GM23338 (cell line): ENCODE measurements at regions not wholly inside any gene's neighbourhood (a gene's known extent, or its start where the extent isn't known, plus 50 kb on each side); places are given as distances from the start of the nearest gene placed in this dataset.
A peak's percentile ranks its signal among the peaks of the same experiment; 100 is the strongest.

ENCODE experiments used
- ATAC-seq: fragments of 200-7000 bp; cut with Tn5 transposase; 3 replicates; pipeline ENCODE4 v1.9.1; 2020
- DNase-seq: peaks from one replicate; pipeline ENCODE4 v3.0.0-alpha.2; 2015; ENCODE audit warnings: low spot score
- H2AFZ ChIP-seq: fragments of 200-600 bp; sonication (generic); 2 replicates; pipeline ENCODE4 v1.8.0; 2016; ENCODE audit warnings: antibody characterized with exemption, mild to moderate bottlenecking, moderate library complexity
- H3F3A ChIP-seq: fragments of 200-600 bp; sonication (generic); replicated peaks from 2 replicates; pipeline ENCODE4 v1.8.0; 2017; ENCODE audit warnings: antibody characterized with exemption, mixed run types, low read depth
- H3K27ac ChIP-seq: fragments of 200-600 bp; sonication (generic); 2 replicates; pipeline ENCODE4 v1.6.1; 2016; ENCODE audit warnings: low read depth
- H3K27me3 ChIP-seq: fragments of 200-600 bp; sonication (generic); 2 replicates; pipeline ENCODE4 v1.8.0; 2016; ENCODE audit warnings: mild to moderate bottlenecking, mixed run types, moderate library complexity; ENCODE audit not compliant: insufficient read depth
- H3K36me3 ChIP-seq: fragments of 200-600 bp; sonication (generic); 2 replicates; pipeline ENCODE4 v1.8.0; 2016; ENCODE audit warnings: mild to moderate bottlenecking; ENCODE audit not compliant: insufficient read depth
- H3K4me1 ChIP-seq: fragments of 200-600 bp; sonication (generic); 2 replicates; pipeline ENCODE4 v1.8.0; 2016; ENCODE audit warnings: mild to moderate bottlenecking, moderate library complexity; ENCODE audit not compliant: insufficient read depth
- H3K4me2 ChIP-seq: fragments of 200-600 bp; sonication (generic); 2 replicates; pipeline ENCODE4 v1.7.1; 2017; ENCODE audit warnings: mixed run types
- H3K4me3 ChIP-seq: fragments of 200-600 bp; sonication (generic); 2 replicates; pipeline ENCODE4 v1.6.1; 2016; ENCODE audit warnings: mixed run types
- H3K79me2 ChIP-seq: fragments of 200-600 bp; sonication (generic); replicated peaks from 2 replicates; pipeline ENCODE4 v1.8.0; 2017; ENCODE audit warnings: mild to moderate bottlenecking; ENCODE audit not compliant: insufficient read depth
- H3K9me2 ChIP-seq: fragments of 200-600 bp; sonication (generic); 2 replicates; pipeline ENCODE4 v1.8.0; 2017; ENCODE audit not compliant: insufficient read depth
- H4K20me1 ChIP-seq: fragments of 200-600 bp; sonication (generic); replicated peaks from 2 replicates; pipeline ENCODE4 v1.8.0; 2017; ENCODE audit warnings: mild to moderate bottlenecking; ENCODE audit not compliant: insufficient read depth
- H3K27ac Mint-ChIP-seq: 2 replicates; pipeline ENCODE4 v1.8.0; 2020; ENCODE audit warnings: inconsistent platforms, mild to moderate bottlenecking, moderate library complexity, mixed read lengths
- H3K27me3 Mint-ChIP-seq: 3 replicates; pipeline ENCODE4 v1.8.0; 2022; ENCODE audit warnings: low read depth, mild to moderate bottlenecking, moderate library complexity, mixed read lengths, inconsistent platforms; ENCODE audit not compliant: insufficient read depth, poor library complexity
- H3K36me3 Mint-ChIP-seq: 3 replicates; pipeline ENCODE4 v1.8.0; 2021; ENCODE audit warnings: low read depth, mild to moderate bottlenecking, inconsistent platforms, moderate library complexity, mixed read lengths
- H3K4me1 Mint-ChIP-seq: 3 replicates; pipeline ENCODE4 v1.8.0; 2020; ENCODE audit warnings: mild to moderate bottlenecking, inconsistent platforms, mixed read lengths
- H3K4me3 Mint-ChIP-seq: 3 replicates; pipeline ENCODE4 v1.8.0; 2021; ENCODE audit warnings: moderate library complexity, mild to moderate bottlenecking, inconsistent platforms, mixed read lengths
- H3K9me3 Mint-ChIP-seq: 3 replicates; pipeline ENCODE4 v1.8.0; 2020; ENCODE audit warnings: moderate library complexity, mild to moderate bottlenecking, inconsistent platforms, mixed read lengths
- CREB1 ChIP-seq: fragments of 250-450 bp; sonication (Bioruptor Pico); IDR thresholded peaks from 2 replicates; pipeline ENCODE4 v1.5.0; 2020; ENCODE audit warnings: low read depth, mild to moderate bottlenecking, moderate library complexity
- POLR2AphosphoS5 ChIP-seq: IDR thresholded peaks from 2 replicates; pipeline ENCODE4 v1.6.1; 2016; ENCODE audit warnings: antibody characterized with exemption, low read depth
- STAT1 ChIP-seq: IDR thresholded peaks from one replicate; pipeline ENCODE4 v1.6.1; 2016; ENCODE audit warnings: antibody characterized with exemption; ENCODE audit not compliant: unreplicated experiment
- ZNF114 ChIP-seq: fragments of 250-450 bp; sonication (Bioruptor Pico); IDR thresholded peaks from 2 replicates; pipeline ENCODE4 v1.5.0; 2020; ENCODE audit warnings: mild to moderate bottlenecking, moderate library complexity
- ZNF331 ChIP-seq: fragments of 250-450 bp; sonication (Bioruptor Pico); IDR thresholded peaks from 2 replicates; pipeline ENCODE4 v1.5.0; 2020; ENCODE audit warnings: low read depth, mild to moderate bottlenecking, moderate library complexity
- TF ChIP-seq, protein P1 (sequence below): IDR thresholded peaks from one replicate; pipeline ENCODE4 v1.6.1; 2018; ENCODE audit warnings: antibody characterized with exemption; ENCODE audit not compliant: unreplicated experiment
- TF ChIP-seq, protein P2 (sequence below), 2 experiments: fragments of 200-600 bp in 1 of 2; sonication (generic) in 1 of 2; conservative IDR thresholded peaks; 2 replicates each; pipeline versions ENCODE4 v1.5.1 to v1.6.1; 2016 to 2017; ENCODE audit warnings: antibody characterized with exemption in 2 of 2, low read depth in 2 of 2, mild to moderate bottlenecking in 2 of 2, moderate library complexity in 1 of 2
- TF ChIP-seq, protein P3 (sequence below): IDR thresholded peaks from 2 replicates; pipeline ENCODE4 v1.6.1; 2016; ENCODE audit warnings: antibody characterized with exemption

DNA sequence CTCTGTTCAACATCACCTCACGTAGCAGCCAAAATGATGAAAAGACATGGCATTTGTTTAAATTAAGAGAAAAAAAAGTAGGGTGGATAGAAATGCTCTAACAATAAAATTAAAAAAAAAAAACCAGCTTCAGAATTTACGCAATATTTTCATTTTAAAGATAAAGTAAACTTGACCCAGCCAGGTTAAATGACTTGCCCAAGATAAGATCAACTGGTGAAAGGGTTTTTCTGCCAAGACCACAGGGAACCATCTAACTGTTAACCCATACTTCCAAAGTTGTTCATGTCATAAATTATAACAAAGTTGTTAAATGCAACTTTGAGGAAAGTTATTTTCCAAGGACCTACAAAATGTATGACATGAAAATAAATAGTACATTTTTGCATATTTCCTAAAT lies 129.6 kb upstream of the SOX5 start:
- no peaks in the 10 kb centered on the region for H3K36me3 Mint-ChIP-seq
- TF ChIP-seq, protein P1, sequence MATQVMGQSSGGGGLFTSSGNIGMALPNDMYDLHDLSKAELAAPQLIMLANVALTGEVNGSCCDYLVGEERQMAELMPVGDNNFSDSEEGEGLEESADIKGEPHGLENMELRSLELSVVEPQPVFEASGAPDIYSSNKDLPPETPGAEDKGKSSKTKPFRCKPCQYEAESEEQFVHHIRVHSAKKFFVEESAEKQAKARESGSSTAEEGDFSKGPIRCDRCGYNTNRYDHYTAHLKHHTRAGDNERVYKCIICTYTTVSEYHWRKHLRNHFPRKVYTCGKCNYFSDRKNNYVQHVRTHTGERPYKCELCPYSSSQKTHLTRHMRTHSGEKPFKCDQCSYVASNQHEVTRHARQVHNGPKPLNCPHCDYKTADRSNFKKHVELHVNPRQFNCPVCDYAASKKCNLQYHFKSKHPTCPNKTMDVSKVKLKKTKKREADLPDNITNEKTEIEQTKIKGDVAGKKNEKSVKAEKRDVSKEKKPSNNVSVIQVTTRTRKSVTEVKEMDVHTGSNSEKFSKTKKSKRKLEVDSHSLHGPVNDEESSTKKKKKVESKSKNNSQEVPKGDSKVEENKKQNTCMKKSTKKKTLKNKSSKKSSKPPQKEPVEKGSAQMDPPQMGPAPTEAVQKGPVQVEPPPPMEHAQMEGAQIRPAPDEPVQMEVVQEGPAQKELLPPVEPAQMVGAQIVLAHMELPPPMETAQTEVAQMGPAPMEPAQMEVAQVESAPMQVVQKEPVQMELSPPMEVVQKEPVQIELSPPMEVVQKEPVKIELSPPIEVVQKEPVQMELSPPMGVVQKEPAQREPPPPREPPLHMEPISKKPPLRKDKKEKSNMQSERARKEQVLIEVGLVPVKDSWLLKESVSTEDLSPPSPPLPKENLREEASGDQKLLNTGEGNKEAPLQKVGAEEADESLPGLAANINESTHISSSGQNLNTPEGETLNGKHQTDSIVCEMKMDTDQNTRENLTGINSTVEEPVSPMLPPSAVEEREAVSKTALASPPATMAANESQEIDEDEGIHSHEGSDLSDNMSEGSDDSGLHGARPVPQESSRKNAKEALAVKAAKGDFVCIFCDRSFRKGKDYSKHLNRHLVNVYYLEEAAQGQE = no peak
- TF ChIP-seq, protein P2, sequence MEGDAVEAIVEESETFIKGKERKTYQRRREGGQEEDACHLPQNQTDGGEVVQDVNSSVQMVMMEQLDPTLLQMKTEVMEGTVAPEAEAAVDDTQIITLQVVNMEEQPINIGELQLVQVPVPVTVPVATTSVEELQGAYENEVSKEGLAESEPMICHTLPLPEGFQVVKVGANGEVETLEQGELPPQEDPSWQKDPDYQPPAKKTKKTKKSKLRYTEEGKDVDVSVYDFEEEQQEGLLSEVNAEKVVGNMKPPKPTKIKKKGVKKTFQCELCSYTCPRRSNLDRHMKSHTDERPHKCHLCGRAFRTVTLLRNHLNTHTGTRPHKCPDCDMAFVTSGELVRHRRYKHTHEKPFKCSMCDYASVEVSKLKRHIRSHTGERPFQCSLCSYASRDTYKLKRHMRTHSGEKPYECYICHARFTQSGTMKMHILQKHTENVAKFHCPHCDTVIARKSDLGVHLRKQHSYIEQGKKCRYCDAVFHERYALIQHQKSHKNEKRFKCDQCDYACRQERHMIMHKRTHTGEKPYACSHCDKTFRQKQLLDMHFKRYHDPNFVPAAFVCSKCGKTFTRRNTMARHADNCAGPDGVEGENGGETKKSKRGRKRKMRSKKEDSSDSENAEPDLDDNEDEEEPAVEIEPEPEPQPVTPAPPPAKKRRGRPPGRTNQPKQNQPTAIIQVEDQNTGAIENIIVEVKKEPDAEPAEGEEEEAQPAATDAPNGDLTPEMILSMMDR (conservative IDR thresholded peaks at IDR 0.05; ENCODE audit: low read depth in 2 of 2) = no peak
- no peak for TF ChIP-seq ZNF331 (CRISPR knock-in tag)
- no peak for TF ChIP-seq ZNF114 (CRISPR knock-in tag)
- TF ChIP-seq, protein P3, sequence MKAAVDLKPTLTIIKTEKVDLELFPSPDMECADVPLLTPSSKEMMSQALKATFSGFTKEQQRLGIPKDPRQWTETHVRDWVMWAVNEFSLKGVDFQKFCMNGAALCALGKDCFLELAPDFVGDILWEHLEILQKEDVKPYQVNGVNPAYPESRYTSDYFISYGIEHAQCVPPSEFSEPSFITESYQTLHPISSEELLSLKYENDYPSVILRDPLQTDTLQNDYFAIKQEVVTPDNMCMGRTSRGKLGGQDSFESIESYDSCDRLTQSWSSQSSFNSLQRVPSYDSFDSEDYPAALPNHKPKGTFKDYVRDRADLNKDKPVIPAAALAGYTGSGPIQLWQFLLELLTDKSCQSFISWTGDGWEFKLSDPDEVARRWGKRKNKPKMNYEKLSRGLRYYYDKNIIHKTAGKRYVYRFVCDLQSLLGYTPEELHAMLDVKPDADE = no peak
- no peak for TF ChIP-seq CREB1 (CRISPR knock-in tag)
- TF ChIP-seq STAT1 = no peak
- TF ChIP-seq POLR2AphosphoS5 = no peak
- no peak overlapping the region for H3K4me3 ChIP-seq
- DNase-seq (no peak), ATAC-seq (no peak)
- H3F3A ChIP-seq = no peaks in the 10 kb centered on the region
- 0 out of 2 replicates have a peak overlapping the region, but pooled peaks have one; percentile 5 for H3K27ac Mint-ChIP-seq
- no peaks in the 10 kb centered on the region for H3K27me3 Mint-ChIP-seq
- no peaks in the 10 kb centered on the region for H3K9me3 Mint-ChIP-seq
- H3K79me2 ChIP-seq = no peaks in the 10 kb centered on the region
- no peaks in the 10 kb centered on the region for H4K20me1 ChIP-seq
- H3K9me2 ChIP-seq = no peaks in the 10 kb centered on the region
- H3K27me3 ChIP-seq = no peaks in the 10 kb centered on the region
- H3K4me2 ChIP-seq = no peak overlapping the region
- no peak overlapping the region for H2AFZ ChIP-seq
- H3K27ac ChIP-seq = no peak overlapping the region
- H3K4me3 Mint-ChIP-seq = no peak overlapping the region
- H3K36me3 ChIP-seq = no peaks in the 10 kb centered on the region
- H3K4me1 Mint-ChIP-seq = peaks cover 19% of the 10 kb centered on the region
- peaks cover 6% of the 10 kb centered on the region; the same call in 1 of the 2 replicates for H3K4me1 ChIP-seq

DNA sequence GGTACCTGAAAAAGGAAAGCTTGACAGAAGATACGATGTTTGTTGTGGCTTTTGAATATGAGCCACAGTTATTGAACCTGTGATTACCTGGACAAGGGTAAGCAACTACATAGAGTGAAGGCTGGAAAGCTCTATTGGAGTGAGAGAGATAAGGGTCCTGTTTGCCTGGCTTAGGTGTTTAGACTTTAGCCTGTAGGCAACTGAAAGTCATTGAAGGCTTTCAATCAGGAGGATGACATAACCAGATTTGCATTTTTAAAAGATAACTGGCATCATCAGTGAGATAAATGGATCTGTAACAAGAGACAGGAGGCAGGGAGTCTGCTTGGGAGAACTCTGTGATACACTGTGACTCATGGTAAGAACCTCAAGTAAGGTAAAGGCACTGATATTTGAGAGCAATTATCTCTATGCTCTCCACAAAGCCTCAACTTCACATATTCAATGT lies 128.9 kb upstream of the SOX5 start:
- no peak overlapping the region; the same call in 1 of the 2 replicates for H2AFZ ChIP-seq
- no peaks in the 10 kb centered on the region for H3K36me3 Mint-ChIP-seq
- peaks cover 6% of the 10 kb centered on the region; the same call in 1 of the 2 replicates for H3K4me1 ChIP-seq
- no peaks in the 10 kb centered on the region for H3K9me3 Mint-ChIP-seq
- peaks cover 19% of the 10 kb centered on the region for H3K4me1 Mint-ChIP-seq
- H3K27ac Mint-ChIP-seq = no peak overlapping the region
- H3K79me2 ChIP-seq = no peaks in the 10 kb centered on the region
- H3K4me3 ChIP-seq = no peak overlapping the region
- no peak for ATAC-seq
- H3K4me3 Mint-ChIP-seq = no peak overlapping the region
- no peak for DNase-seq
- no peak overlapping the region for H3K27ac ChIP-seq
- no peaks in the 10 kb centered on the region for H3K36me3 ChIP-seq
- TF ChIP-seq STAT1 (no peak), POLR2AphosphoS5 (no peak)
- H3K4me2 ChIP-seq = no peak overlapping the region
- no peaks in the 10 kb centered on the region for H3K9me2 ChIP-seq
- no peaks in the 10 kb centered on the region for H4K20me1 ChIP-seq
- no peaks in the 10 kb centered on the region for H3K27me3 ChIP-seq
- no peaks in the 10 kb centered on the region for H3F3A ChIP-seq
- H3K27me3 Mint-ChIP-seq = no peaks in the 10 kb centered on the region
